GM18873 (cell line): ENCODE measurements at regions not wholly inside any gene's neighbourhood (a gene's known extent, or its start where the extent isn't known, plus 50 kb on each side); places are given as distances from the start of the nearest gene placed in this dataset.
"Not testable (repeated sequence)": the region's sequence is repeated elsewhere in the genome, so short reads cannot be mapped to it uniquely, and the experiment has no call there.

Source experiments
- ATAC-seq: cut with Tn5 transposase; IDR thresholded peaks from one replicate; pipeline ENCODE4 v1.9.1; 2021; ENCODE audit warnings: mild to moderate bottlenecking, moderate library complexity, moderate number of reproducible peaks; ENCODE audit not compliant: unreplicated experiment, low FRiP score

GRCh38 chr5:155665361-155665760, 651.8 kb downstream of the KIF4B start:
- no peak for ATAC-seq

- ATAC-seq, result not testable (repeated sequence)
Measured at GRCh38 chr5:155672001-155672400, 655.0 kb upstream of the SGCD start.

- no peak for ATAC-seq
Measured at GRCh38 chr5:155676967-155677366, 650.0 kb upstream of the SGCD start.

GRCh38 chr5:155678371-155678770, 648.6 kb upstream of the SGCD start:
- no peak for ATAC-seq

- no peak for ATAC-seq
Measured at GRCh38 chr5:155679530-155679929, 647.4 kb upstream of the SGCD start.

DNA sequence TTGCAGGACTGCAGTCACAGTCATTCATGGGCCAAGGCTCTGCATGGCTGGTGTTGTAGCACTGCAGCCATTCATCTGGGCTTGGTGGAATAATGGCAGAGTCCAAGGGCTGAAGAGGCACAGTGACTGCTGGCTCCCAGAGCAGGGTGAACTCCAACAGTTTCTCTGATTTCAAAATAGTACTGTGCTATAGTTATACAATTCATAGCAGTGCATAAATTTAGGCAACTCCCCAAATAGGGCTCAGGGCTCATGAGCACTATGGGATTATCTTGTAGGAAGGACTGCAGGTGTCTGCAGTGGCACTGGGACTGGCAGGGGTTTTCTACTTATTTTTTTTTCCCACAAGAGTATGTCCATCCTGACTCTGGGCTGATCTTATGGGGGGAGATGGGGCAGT, 642.5 kb upstream of the SGCD start:
- ATAC-seq, result no peak

DNA sequence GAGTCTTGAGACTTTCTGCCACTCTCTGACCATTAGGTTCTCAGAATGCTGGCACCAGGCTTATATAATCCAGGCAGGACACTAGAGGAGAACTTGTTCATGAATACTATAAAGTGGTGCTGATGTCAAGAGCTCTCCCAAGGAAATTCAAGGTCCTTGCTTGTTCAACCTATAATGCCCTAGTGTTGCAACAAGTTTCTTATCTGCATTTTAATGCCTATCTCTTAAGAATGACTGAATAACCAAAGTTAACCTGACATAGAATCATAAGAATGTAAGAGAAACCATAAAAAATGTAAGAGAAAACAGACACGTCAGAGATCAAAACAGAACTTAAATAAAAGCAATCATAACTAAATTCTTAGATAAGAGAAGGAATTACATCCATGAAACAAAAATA, 640.8 kb upstream of the SGCD start:
- ATAC-seq, result no peak

DNA sequence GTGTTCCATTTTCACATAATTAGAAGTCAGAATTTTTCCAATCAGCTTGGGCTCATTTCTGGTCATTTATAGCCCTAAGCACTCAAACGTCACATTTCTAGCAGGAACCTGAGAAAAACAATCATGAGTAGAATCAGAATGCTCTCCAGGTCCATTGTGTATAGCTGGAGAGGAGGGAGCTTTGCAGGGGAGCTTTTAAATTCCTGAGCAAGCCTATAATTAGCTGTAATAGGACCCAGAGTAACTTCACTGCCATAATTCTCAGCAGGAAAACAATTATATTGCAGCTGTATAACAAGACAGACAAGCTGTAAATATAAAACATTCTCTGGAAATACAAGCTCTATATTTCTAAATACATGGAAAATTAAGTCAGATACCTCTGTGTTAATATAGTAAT, 637.6 kb upstream of the SGCD start:
- no peak for ATAC-seq

DNA sequence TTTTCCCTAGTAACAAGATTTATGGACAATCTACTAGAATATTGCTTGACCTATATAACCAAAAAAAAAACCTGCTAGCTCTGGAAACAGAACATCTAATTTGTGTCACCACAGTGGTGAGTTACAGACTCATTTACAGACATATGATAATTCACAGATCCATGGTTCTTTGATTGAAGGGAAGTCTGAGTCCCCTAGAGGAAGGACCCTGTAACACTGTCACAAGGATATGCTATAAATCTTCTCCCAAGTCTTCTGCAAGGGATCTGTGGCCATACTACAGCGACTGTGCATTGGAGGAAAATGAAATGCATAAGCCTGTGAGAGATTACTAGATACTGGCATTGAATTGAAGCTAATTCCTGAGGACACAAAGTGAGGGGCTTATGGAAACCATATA, 630.6 kb upstream of the SGCD start:
- no peak for ATAC-seq

DNA sequence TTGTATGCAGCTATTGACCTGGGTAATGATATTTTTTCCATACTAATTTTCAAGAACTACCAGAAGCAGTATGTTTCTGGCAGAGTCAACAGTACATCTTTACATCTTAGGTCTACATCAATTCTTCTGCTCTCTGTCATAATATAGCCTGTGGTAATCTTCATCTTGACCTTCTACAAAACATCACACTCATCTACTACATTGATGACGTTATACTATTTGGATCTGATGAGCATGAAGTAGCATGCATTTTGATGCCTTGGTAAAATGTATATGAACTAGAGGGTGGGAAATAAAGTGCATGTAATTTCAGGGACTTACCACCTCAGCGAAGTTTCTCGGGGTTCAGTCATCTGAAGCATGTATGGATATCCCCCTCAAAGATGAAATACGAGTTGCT, 629.7 kb upstream of the SGCD start:
- ATAC-seq, result no peak

- ATAC-seq, result no peak
Measured at GRCh38 chr5:155699385-155699784, 627.6 kb upstream of the SGCD start.

- ATAC-seq, result no peak
Measured at GRCh38 chr5:155700333-155700732, 626.6 kb upstream of the SGCD start.

DNA sequence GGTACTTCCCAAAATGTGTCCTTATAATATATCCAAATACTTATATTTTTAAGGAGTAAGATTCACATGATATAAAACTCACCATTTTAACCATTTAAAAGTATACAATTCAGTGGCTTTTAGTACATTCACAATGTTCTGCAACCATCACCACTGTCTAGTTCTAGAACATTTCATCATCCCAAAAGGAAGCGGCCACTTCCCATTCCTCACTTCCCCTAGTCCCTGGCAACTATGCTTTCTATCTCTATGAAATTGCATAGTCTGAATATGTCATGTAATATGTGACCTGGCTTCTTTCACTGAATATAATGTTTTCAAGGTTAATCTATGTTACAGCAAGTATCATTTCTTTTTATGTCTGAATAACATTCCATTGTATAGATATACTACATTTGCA, 615.1 kb upstream of the SGCD start:
- ATAC-seq, result no peak

DNA sequence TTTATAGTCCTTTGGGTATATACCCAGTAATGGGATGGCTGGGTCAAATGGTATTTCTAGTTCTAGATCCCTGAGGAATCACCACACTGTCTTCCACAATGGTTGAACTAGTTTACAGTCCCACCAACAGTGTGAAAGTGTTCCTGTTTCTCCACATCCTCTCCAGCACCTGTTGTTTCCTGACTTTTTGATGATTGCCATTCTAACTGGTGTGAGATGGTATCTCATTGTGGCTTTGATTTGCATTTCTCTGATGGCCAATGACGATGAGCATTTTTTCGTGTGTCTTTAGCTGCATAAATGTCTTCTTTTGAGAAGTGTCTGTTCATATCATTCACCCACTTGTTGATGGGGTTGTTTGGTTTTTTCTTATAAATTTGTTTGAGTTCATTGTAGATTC, 612.5 kb upstream of the SGCD start:
- not testable (repeated sequence) for ATAC-seq

- no peak for ATAC-seq
Measured at GRCh38 chr5:155726267-155726666, 600.7 kb upstream of the SGCD start.

DNA sequence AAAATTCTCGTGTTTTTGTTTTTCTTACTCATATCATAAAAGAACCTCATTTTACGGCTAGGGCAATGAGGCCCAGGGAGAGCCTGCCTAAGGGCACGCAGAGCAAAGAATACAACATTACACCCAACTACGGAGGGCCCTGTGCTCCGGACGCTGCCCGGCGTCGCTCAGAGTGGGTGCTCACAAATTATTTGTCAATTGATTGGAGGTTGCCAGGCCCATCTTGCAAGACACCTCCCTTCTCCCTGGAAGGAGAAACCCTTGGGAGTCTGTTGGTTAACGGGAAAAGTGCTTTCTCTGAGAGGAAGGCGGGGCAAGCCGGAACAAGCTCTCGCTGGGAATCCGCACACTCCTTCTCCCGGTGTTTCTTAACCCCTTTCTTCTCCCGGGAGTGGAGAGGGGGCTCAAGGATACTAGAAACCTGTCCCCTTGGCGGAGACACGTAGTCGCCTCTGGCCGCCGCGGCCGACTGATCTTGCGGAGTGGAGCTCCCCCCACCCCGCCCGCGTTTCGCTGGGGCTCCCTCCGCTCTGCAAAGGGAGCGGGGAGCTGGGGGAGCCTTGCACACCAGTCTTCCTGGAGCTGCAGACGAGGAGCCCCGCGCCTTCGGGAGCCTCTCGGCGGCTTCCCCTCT, 599.3 kb upstream of the SGCD start:
- no peak for ATAC-seq

- no peak for ATAC-seq
Measured at GRCh38 chr5:155728146-155728856, 598.7 kb upstream of the SGCD start.

- ATAC-seq, result no peak
Measured at GRCh38 chr5:155728857-155729683, 597.9 kb upstream of the SGCD start.

- ATAC-seq, result no peak
Measured at GRCh38 chr5:155729684-155730059, 597.3 kb upstream of the SGCD start.

DNA sequence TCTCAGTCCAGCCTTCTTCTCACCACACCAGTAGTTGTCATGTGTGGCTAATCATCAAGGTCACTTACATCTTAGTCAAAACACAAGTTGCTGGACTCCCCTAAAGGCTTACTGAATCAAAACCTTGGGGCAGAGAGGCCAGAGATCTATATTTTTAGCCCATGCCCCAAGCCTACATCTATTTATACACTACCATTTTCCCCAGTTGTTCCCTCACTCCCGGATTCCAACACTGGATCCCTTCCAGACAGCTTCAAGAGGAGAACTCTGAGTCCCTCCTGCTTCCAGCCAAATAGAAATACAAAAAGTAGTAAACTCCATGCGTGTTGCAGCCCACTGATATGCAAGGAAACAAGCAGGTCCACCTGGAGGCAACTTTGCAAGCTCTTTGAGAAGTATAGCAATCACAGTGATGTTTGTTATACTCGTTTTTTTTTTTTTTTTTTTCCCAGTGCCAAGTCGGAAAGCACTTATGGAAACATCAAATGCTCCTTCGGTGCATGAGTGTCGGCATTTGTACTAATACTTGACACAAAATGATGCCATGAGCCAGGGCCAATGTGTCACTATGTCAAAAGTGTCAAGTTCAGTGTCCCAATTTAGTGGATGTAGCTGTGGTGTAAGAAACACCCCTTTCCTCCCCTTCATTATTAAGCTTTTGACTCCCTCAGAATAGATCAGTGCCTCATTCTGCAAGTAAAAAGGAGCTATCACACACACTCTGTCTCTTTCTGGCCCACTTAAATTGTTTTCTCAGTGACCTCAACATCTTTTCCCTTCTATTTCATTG, 594.2 kb upstream of the SGCD start:
- ATAC-seq, result no peak

GRCh38 chr5:155733935-155734334, 593.0 kb upstream of the SGCD start:
- ATAC-seq, result no peak
